ENCODE measurements at regions not wholly inside any gene's neighbourhood (a gene's known extent, or its start where the extent isn't known, plus 50 kb on each side); places are given as distances from the start of the nearest gene placed in this dataset.

DNA sequence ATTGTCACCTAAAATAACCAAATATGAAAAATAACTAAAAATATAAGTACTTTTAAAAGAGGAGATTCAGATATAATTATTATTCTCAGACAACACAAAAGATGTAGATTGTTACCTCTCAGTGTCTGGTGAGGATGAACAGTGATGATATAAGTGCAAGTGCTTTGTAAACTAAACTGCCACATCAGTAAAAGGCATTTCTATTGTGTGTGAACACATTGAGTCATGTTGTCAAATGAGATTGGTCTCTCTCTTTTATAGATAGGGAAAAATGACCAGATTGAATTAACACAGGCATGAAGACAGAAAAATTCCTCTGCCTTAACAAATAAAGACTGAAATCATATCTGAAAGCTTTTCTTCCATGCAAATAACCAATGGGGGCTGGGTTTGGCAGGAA lies 182.4 kb upstream of the TMEFF2 start:
- no peak overlapping the region for H2AFZ ChIP-seq (ENCODE audit: low read length)
- no peaks in the 10 kb centered on the region for H3K4me1 ChIP-seq (ENCODE audit: low read length)
- no peaks in the 10 kb centered on the region for H3K79me2 ChIP-seq (ENCODE audit: low read length)
- DNase-seq, result no peak
- no peak overlapping the region for H3K4me3 ChIP-seq (ENCODE audit: low read length)
- H3K27me3 ChIP-seq (ENCODE audit: low read length), result no peaks in the 10 kb centered on the region
- H3K36me3 ChIP-seq (ENCODE audit: insufficient read depth, low read length), result no peaks in the 10 kb centered on the region
- no peak overlapping the region for H3K9ac ChIP-seq (ENCODE audit: low read length)
- no peaks in the 10 kb centered on the region; the same call in 1 of the 2 replicates for H3K9me3 ChIP-seq (ENCODE audit: low read length)
- no peak overlapping the region for H3K27ac ChIP-seq (ENCODE audit: low read length)
- H3K4me2 ChIP-seq (ENCODE audit: low read depth, low read length, poor library complexity, severe bottlenecking), result no peak overlapping the region
- no peaks in the 10 kb centered on the region; the same call in 1 of the 2 replicates for H3K9me2 ChIP-seq (replicated peaks; ENCODE audit: insufficient read depth, low read length)
- H4K20me1 ChIP-seq (ENCODE audit: insufficient read depth, low read depth, low read length), result no peaks in the 10 kb centered on the region

DNA sequence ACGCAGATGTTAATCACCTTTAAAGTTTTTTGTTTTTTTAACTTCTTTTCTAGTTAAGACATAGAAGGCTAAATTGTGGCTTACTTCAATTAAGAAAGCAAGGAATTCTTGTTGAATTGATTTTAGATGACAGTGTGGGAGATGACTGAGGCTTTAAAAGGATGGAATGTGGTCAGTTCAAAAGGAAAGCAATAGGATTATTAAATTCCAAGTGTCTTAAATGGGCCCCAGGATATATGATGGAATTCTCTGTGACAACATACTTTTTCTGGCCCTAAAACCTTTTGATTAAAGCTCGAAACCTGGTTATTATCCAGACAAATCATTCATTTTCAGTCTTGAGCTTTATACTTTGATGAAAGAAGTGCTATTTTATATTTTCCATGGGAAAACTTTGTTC lies 179.0 kb upstream of the TMEFF2 start:
- Histone ChIP-seq H3K79me2 (ENCODE audit: low read length) (no peaks in the 10 kb centered on the region), H3K9me2 (replicated peaks; ENCODE audit: insufficient read depth, low read length) (no peaks in the 10 kb centered on the region), H3K4me2 (ENCODE audit: low read depth, low read length, poor library complexity, severe bottlenecking) (no peak overlapping the region), H3K27me3 (ENCODE audit: low read length) (no peaks in the 10 kb centered on the region), H3K27ac (ENCODE audit: low read length) (no peak overlapping the region), H3K4me3 (ENCODE audit: low read length) (no peak overlapping the region), H2AFZ (ENCODE audit: low read length) (no peak overlapping the region), H3K9me3 (ENCODE audit: low read length) (no peaks in the 10 kb centered on the region), H3K36me3 (ENCODE audit: insufficient read depth, low read length) (no peaks in the 10 kb centered on the region), H3K4me1 (ENCODE audit: low read length) (no peaks in the 10 kb centered on the region), H3K9ac (ENCODE audit: low read length) (no peak overlapping the region), H4K20me1 (ENCODE audit: insufficient read depth, low read depth, low read length) (no peaks in the 10 kb centered on the region)
- no peak for DNase-seq

DNA sequence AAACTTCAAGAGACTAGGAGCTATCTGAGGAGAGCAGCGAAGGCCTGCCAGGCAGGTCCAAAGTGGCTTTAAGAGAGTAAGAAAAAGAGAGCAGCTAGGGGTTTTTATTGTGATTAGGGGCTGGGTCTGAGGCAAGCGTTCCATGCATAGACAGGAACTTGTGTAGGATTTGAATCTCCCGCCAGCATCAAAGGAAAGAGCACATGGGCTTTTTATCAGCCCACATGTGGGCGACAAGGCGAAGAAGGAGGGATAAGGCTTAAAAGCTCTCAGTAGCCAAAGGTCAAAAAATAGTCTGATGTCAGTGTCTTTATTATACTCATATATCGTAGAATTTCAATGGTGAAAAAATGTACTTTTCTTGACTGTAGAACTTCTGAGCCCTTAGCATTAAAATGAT lies 178.5 kb upstream of the TMEFF2 start:
- DNase-seq, result no peak
- Histone ChIP-seq H3K9me2 (replicated peaks; ENCODE audit: insufficient read depth, low read length) (no peaks in the 10 kb centered on the region), H4K20me1 (ENCODE audit: insufficient read depth, low read depth, low read length) (no peaks in the 10 kb centered on the region)

DNA sequence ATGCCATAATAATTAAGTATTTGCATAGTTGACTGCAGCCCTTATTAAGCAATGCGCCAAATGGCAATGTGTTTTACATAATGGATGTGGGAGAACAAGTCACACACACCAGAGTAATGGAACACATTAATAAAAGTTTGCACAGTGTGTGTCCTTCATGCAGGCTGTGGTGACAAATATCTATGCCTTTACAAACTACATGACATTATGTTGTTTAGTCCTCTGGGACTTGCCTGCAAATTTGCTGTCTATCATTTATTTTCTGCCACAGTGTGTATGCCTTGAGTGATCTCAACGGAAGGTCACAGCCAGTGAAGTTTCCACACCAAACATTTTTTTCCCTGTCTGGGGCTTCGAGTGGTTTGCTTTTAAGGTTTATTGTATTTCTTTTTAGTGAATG lies 175.2 kb upstream of the TMEFF2 start:
- H3K9me3 ChIP-seq (ENCODE audit: low read length), result no peaks in the 10 kb centered on the region
- H2AFZ ChIP-seq (ENCODE audit: low read length), result no peak overlapping the region
- no peaks in the 10 kb centered on the region for H3K36me3 ChIP-seq (ENCODE audit: insufficient read depth, low read length)
- no peaks in the 10 kb centered on the region for H3K9me2 ChIP-seq (replicated peaks; ENCODE audit: insufficient read depth, low read length)
- no peak overlapping the region for H3K9ac ChIP-seq (ENCODE audit: low read length)
- H3K79me2 ChIP-seq (ENCODE audit: low read length), result no peaks in the 10 kb centered on the region
- H3K27ac ChIP-seq (ENCODE audit: low read length), result no peak overlapping the region
- H4K20me1 ChIP-seq (ENCODE audit: insufficient read depth, low read depth, low read length), result no peaks in the 10 kb centered on the region
- H3K27me3 ChIP-seq (ENCODE audit: low read length), result no peaks in the 10 kb centered on the region
- H3K4me3 ChIP-seq (ENCODE audit: low read length), result no peak overlapping the region
- DNase-seq, result no peak
- H3K4me1 ChIP-seq (ENCODE audit: low read length), result no peaks in the 10 kb centered on the region
- no peak overlapping the region for H3K4me2 ChIP-seq (ENCODE audit: low read depth, low read length, poor library complexity, severe bottlenecking)

More for the DNA sequence above, 178.5 kb upstream of the TMEFF2 start:
- no peak overlapping the region for H3K4me2 ChIP-seq (ENCODE audit: low read depth, low read length, poor library complexity, severe bottlenecking)
- no peak overlapping the region for H3K9ac ChIP-seq (ENCODE audit: low read length)
- H2AFZ ChIP-seq (ENCODE audit: low read length), result no peak overlapping the region
- no peaks in the 10 kb centered on the region for H3K4me1 ChIP-seq (ENCODE audit: low read length)
- no peaks in the 10 kb centered on the region for H3K36me3 ChIP-seq (ENCODE audit: insufficient read depth, low read length)
- H3K27me3 ChIP-seq (ENCODE audit: low read length), result no peaks in the 10 kb centered on the region
- no peak overlapping the region for H3K4me3 ChIP-seq (ENCODE audit: low read length)
- H3K27ac ChIP-seq (ENCODE audit: low read length), result no peak overlapping the region
- H3K79me2 ChIP-seq (ENCODE audit: low read length), result no peaks in the 10 kb centered on the region
- H3K9me3 ChIP-seq (ENCODE audit: low read length), result no peaks in the 10 kb centered on the region

DNA sequence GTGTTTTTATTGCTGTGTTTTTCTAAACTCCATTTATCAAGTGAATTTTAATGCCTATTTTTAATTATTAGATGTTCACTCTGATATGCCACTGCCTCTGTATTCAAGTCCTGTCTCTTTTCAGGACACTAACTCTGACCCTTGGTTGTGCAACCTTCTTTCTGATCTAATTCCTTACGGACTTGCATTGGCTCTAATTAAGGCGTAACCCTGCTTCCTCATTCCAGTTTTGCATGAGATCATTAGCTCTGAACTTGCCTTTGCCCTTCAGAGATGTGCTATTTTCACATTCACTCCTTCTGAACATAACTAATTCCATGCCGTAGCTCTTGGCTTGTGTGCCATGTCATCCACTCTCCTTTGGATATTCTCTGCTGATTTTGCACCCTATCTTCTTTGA lies 162.5 kb upstream of the TMEFF2 start:
- H3K9me3 ChIP-seq (ENCODE audit: low read length), result no peaks in the 10 kb centered on the region; the same call in none of the 2 replicates
- H3K4me3 ChIP-seq (ENCODE audit: low read length), result no peak overlapping the region
- no peak overlapping the region for H3K9ac ChIP-seq (ENCODE audit: low read length)
- no peak for DNase-seq
- H3K9me2 ChIP-seq (replicated peaks; ENCODE audit: insufficient read depth, low read length), result no peaks in the 10 kb centered on the region
- H3K27me3 ChIP-seq (ENCODE audit: low read length), result no peaks in the 10 kb centered on the region
- H4K20me1 ChIP-seq (ENCODE audit: insufficient read depth, low read depth, low read length), result no peaks in the 10 kb centered on the region
- H3K4me1 ChIP-seq (ENCODE audit: low read length), result no peaks in the 10 kb centered on the region
- no peak overlapping the region for H2AFZ ChIP-seq (ENCODE audit: low read length)
- no peaks in the 10 kb centered on the region for H3K36me3 ChIP-seq (ENCODE audit: insufficient read depth, low read length)
- H3K27ac ChIP-seq (ENCODE audit: low read length), result no peak overlapping the region
- H3K79me2 ChIP-seq (ENCODE audit: low read length), result no peaks in the 10 kb centered on the region
- no peak overlapping the region for H3K4me2 ChIP-seq (ENCODE audit: low read depth, low read length, poor library complexity, severe bottlenecking)

DNA sequence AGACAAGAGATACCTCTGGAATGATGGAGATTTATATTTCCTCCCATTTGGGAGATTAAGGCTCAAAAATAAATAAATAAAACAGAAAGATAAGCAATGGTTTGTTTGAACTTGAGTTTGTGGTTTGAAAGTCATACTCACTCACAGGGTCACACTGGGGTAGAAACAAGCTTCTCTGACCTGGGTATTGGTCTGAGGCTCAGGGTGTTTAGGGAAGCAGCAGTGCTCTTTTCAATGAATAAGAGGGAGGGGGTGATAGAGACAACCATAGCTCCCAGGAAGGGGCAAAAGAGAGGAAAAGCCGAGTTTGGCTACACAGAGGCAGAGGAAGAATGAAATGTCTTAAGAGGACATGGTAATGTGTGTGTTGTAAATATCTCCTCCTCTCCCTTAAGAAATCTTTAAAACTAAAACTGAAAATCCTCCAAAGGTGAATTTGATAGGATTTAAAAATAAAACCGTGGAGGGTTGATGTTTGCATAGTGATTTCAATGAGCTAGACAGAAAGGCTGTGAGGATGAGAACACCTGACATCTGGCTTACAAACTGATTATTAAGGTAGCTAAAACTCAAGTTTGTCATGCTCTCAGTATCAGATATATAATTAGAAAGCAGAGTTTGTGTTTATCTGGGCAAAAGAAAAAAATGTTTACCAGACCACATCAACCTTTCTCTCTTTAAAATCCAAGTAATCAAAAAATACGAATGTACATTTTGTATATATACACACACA lies 159.9 kb upstream of the TMEFF2 start:
- H2AFZ ChIP-seq (ENCODE audit: low read length), result no peak overlapping the region
- H3K4me3 ChIP-seq (ENCODE audit: low read length), result no peak overlapping the region
- H3K27me3 ChIP-seq (ENCODE audit: low read length), result no peaks in the 10 kb centered on the region
- no peak overlapping the region for H3K27ac ChIP-seq (ENCODE audit: low read length)
- H3K9me3 ChIP-seq (ENCODE audit: low read length), result peaks cover under 1% of the 10 kb centered on the region
- H4K20me1 ChIP-seq (ENCODE audit: insufficient read depth, low read depth, low read length), result no peaks in the 10 kb centered on the region
- no peak overlapping the region for H3K4me2 ChIP-seq (ENCODE audit: low read depth, low read length, poor library complexity, severe bottlenecking)
- no peak overlapping the region for H3K9ac ChIP-seq (ENCODE audit: low read length)
- H3K4me1 ChIP-seq (ENCODE audit: low read length), result no peaks in the 10 kb centered on the region
- no peaks in the 10 kb centered on the region for H3K36me3 ChIP-seq (ENCODE audit: insufficient read depth, low read length)
- no peak for DNase-seq
- H3K79me2 ChIP-seq (ENCODE audit: low read length), result no peaks in the 10 kb centered on the region
- no peaks in the 10 kb centered on the region for H3K9me2 ChIP-seq (replicated peaks; ENCODE audit: insufficient read depth, low read length)

DNA sequence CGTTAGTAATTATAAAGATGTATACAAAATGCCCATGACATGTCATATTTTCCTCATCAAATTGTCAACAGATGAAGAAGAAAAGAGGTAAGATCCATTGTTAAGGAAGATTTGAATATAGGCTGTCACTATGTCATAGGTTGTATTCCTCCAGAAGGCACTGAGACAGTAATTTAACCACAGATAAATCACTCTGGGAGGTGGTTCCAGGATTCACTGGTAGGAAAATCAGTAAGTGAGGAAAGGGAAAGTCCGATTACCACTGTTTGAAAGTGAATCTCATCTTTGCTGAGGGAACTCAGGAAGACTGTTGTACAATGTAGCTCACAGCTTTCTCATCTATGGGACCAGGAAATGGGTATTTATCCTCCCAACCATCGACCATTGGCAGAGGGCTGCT lies 152.8 kb upstream of the TMEFF2 start:
- H2AFZ ChIP-seq (ENCODE audit: low read length), result no peak overlapping the region
- H3K9ac ChIP-seq (ENCODE audit: low read length), result no peak overlapping the region
- H4K20me1 ChIP-seq (ENCODE audit: insufficient read depth, low read depth, low read length), result no peaks in the 10 kb centered on the region
- peaks cover 13% of the 10 kb centered on the region; the same call in 1 of the 2 replicates for H3K9me3 ChIP-seq (ENCODE audit: low read length)
- DNase-seq, result no peak
- no peak overlapping the region for H3K4me3 ChIP-seq (ENCODE audit: low read length)
- no peaks in the 10 kb centered on the region for H3K4me1 ChIP-seq (ENCODE audit: low read length)
- no peaks in the 10 kb centered on the region for H3K79me2 ChIP-seq (ENCODE audit: low read length)
- no peaks in the 10 kb centered on the region for H3K9me2 ChIP-seq (replicated peaks; ENCODE audit: insufficient read depth, low read length)
- H3K27ac ChIP-seq (ENCODE audit: low read length), result no peak overlapping the region
- H3K36me3 ChIP-seq (ENCODE audit: insufficient read depth, low read length), result no peaks in the 10 kb centered on the region
- no peaks in the 10 kb centered on the region for H3K27me3 ChIP-seq (ENCODE audit: low read length)
- no peak overlapping the region for H3K4me2 ChIP-seq (ENCODE audit: low read depth, low read length, poor library complexity, severe bottlenecking)

DNA sequence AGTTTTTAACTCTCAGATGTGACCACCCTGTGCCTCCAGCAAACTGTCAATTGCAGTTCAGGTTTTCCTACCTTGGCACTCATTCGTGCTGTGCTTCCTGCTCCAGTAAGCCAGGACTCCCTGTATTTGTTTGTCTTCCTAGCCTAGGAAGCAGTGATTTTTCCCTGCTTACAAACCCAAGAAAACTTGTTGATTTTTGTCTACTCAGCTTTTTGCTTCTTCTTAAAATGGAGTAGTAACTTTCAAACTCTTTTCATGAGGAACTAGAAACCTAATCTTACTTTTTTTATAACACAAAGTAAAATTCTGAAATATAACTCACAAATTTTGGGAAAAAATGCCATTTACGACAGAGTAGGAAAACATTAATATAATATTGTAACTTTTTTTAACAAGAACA lies 150.6 kb upstream of the TMEFF2 start:
- DNase-seq, result no peak
- no peaks in the 10 kb centered on the region for H3K79me2 ChIP-seq (ENCODE audit: low read length)
- no peak overlapping the region for H3K9ac ChIP-seq (ENCODE audit: low read length)
- peaks cover 18% of the 10 kb centered on the region; the same call in 1 of the 2 replicates for H3K9me3 ChIP-seq (ENCODE audit: low read length)
- no peaks in the 10 kb centered on the region for H3K36me3 ChIP-seq (ENCODE audit: insufficient read depth, low read length)
- H2AFZ ChIP-seq (ENCODE audit: low read length), result no peak overlapping the region
- no peak overlapping the region for H3K27ac ChIP-seq (ENCODE audit: low read length)
- no peaks in the 10 kb centered on the region for H4K20me1 ChIP-seq (ENCODE audit: insufficient read depth, low read depth, low read length)
- H3K9me2 ChIP-seq (replicated peaks; ENCODE audit: insufficient read depth, low read length), result no peaks in the 10 kb centered on the region
- no peaks in the 10 kb centered on the region for H3K4me1 ChIP-seq (ENCODE audit: low read length)
- H3K4me3 ChIP-seq (ENCODE audit: low read length), result no peak overlapping the region
- no peak overlapping the region for H3K4me2 ChIP-seq (ENCODE audit: low read depth, low read length, poor library complexity, severe bottlenecking)
- H3K27me3 ChIP-seq (ENCODE audit: low read length), result no peaks in the 10 kb centered on the region

Measured in Karpas-422 (cell line).